K562 (cell line): ENCODE measurements at regions not wholly inside any gene's neighbourhood (a gene's known extent, or its start where the extent isn't known, plus 50 kb on each side); places are given as distances from the start of the nearest gene placed in this dataset.

Source experiments
- ATAC-seq: fragments of 200-7000 bp; cut with Tn5 transposase; 3 replicates; pipeline ENCODE4 v1.9.1; 2020; ENCODE audit warnings: moderate library complexity
- BruUV-seq: library from RNA; stranded (reverse); fragments of 400-500 nt; replicated peaks from 2 replicates; lab custom pipeline; 2021; lab: Mats Ljungman, UMichigan
- CTCF ChIA-PET: fragments of 300-600 bp; formaldehyde crosslinking; extraction: SDS; loops from one replicate; lab custom pipeline; 2021; ENCODE audit warnings: low intra/inter-chr PET ratio; lab: Yijun Ruan, JAX
- POLR2A ChIA-PET: fragments of 300-600, 350-650 bp; sonication (Branson Sonifier 250); formaldehyde crosslinking; extraction: SDS; loops from one replicate; lab custom pipeline; 2021; ENCODE audit warnings: antibody characterized with exemption, inconsistent platforms; lab: Yijun Ruan, JAX
- DNase-seq, 4 experiments: peaks; one replicate each; pipeline versions ENCODE4 v3.0.0 to v3.0.0-alpha.2; 2011 to 2018; ENCODE audit warnings: low spot score in 3 of 4, mixed read lengths in 3 of 4; ENCODE audit errors: extremely low read depth in 1 of 4
- FAIRE-seq: peaks from 2 replicates; lab custom pipeline; 2011; peaks lifted over from hg19 to GRCh38; lab: Jason Lieb, UNC
- H2AFZ ChIP-seq: 2 replicates; pipeline ENCODE4 v1.6.0; 2011; ENCODE audit warnings: low read depth, low read length, control low read depth, inconsistent platforms
- H3K27ac ChIP-seq: fragments of 200-600 bp; 3 replicates; pipeline ENCODE4 v1.8.0; 2011; ENCODE audit warnings: low read depth, mild to moderate bottlenecking, control low read depth, inconsistent platforms, low read length, moderate library complexity, mixed read lengths; ENCODE audit errors: extremely low read depth
- H3K27me3 ChIP-seq, 2 experiments: fragments of 300-600 bp in 1 of 2; 2 replicates in 1 of 2; 3 replicates in 1 of 2; pipeline versions ENCODE4 v1.6.0 to v1.8.0; 2011; ENCODE audit warnings: inconsistent platforms in 2 of 2, low read length in 2 of 2, mild to moderate bottlenecking in 1 of 2, mixed read lengths in 1 of 2, moderate library complexity in 1 of 2; ENCODE audit not compliant: control insufficient read depth in 2 of 2, insufficient read depth in 2 of 2
- H3K36me3 ChIP-seq: fragments of 300-600 bp; 3 replicates; pipeline ENCODE4 v1.8.0; 2011; ENCODE audit warnings: mild to moderate bottlenecking, low read length, inconsistent platforms; ENCODE audit not compliant: control insufficient read depth, insufficient read depth
- H3K4me1 ChIP-seq, 2 experiments: fragments of 200-600 bp in 1 of 2; replicated peaks in 1 of 2; 2 replicates in 1 of 2; 3 replicates in 1 of 2; pipeline versions ENCODE4 v1.5.1 to v1.8.0; 2011; ENCODE audit warnings: inconsistent platforms in 2 of 2, low read length in 2 of 2, mild to moderate bottlenecking in 1 of 2, mixed read lengths in 1 of 2, moderate library complexity in 1 of 2; ENCODE audit not compliant: control insufficient read depth in 2 of 2, insufficient read depth in 2 of 2
- H3K4me2 ChIP-seq: 2 replicates; pipeline ENCODE4 v1.6.1; 2011; ENCODE audit warnings: low read length, control low read depth, inconsistent platforms, mixed read lengths; ENCODE audit not compliant: insufficient read depth
- H3K4me3 ChIP-seq: fragments of 200-600 bp; sonication (generic), shearing (Covaris generic); 2 replicates; pipeline ENCODE4 v1.5.1; 2016; ENCODE audit warnings: control low read depth, inconsistent platforms
- H3K79me2 ChIP-seq: fragments of 200-600 bp; 3 replicates; pipeline ENCODE4 v1.8.0; 2011; ENCODE audit warnings: low read length, inconsistent platforms; ENCODE audit not compliant: control insufficient read depth, insufficient read depth
- H3K9ac ChIP-seq, 2 experiments: 2 replicates each; pipeline versions ENCODE4 v1.6.0 to v1.6.1; 2011; ENCODE audit warnings: low read depth in 2 of 2, low read length in 2 of 2, control low read depth in 1 of 2, inconsistent platforms in 1 of 2, mild to moderate bottlenecking in 1 of 2, mixed read lengths in 1 of 2; ENCODE audit not compliant: insufficient read depth in 1 of 2
- H3K9me1 ChIP-seq: one replicate; pipeline ENCODE4 v1.6.0; 2011; ENCODE audit warnings: inconsistent platforms, mild to moderate bottlenecking, low read length, moderate library complexity; ENCODE audit not compliant: control insufficient read depth, insufficient read depth
- H3K9me3 ChIP-seq: replicated peaks from 2 replicates; pipeline ENCODE4 v1.5.1; 2011; ENCODE audit warnings: low read depth, low read length, inconsistent platforms; ENCODE audit not compliant: control insufficient read depth, insufficient read depth
- H4K20me1 ChIP-seq: replicated peaks from 2 replicates; pipeline ENCODE4 v1.6.1; 2011; ENCODE audit warnings: low read length, inconsistent platforms, mixed read lengths; ENCODE audit not compliant: control insufficient read depth, insufficient read depth
- CHD1 ChIP-seq: fragments of 200-600 bp; sonication (generic); IDR thresholded peaks from one replicate; pipeline ENCODE4 v1.6.1; 2012; ENCODE audit warnings: mild to moderate bottlenecking, moderate library complexity, low read length, inconsistent platforms
- DMBX1 ChIP-seq: fragments of 250-450 bp; sonication (Bioruptor Pico); IDR thresholded peaks from 2 replicates; pipeline ENCODE4 v1.8.0; 2022; ENCODE audit warnings: inconsistent platforms, mild to moderate bottlenecking, moderate library complexity, borderline replicate concordance
- DPF2 ChIP-seq: fragments of 450-650 bp; IDR thresholded peaks from 2 replicates; pipeline ENCODE4 v1.6.1; 2016
- FOXM1 ChIP-seq, 2 experiments: fragments of 450-650 bp in 1 of 2; sonication (generic) in 1 of 2; formaldehyde crosslinking in 1 of 2; IDR thresholded peaks; 2 replicates each; pipeline versions ENCODE4 v1.6.1 to v1.9.0; 2017 to 2022; ENCODE audit warnings: low read depth in 2 of 2, mild to moderate bottlenecking in 2 of 2, missing genetic modification reagents in 1 of 2, moderate library complexity in 1 of 2
- RERE ChIP-seq: sonication (generic); formaldehyde crosslinking; IDR thresholded peaks from 2 replicates; pipeline ENCODE4 v1.8.0; 2023; ENCODE audit warnings: missing genetic modification reagents, mild to moderate bottlenecking, borderline replicate concordance
- U2AF1 ChIP-seq: fragments of 200-400 bp; formaldehyde crosslinking; optimal IDR thresholded peaks from 2 replicates; pipeline ENCODE3; 2017; ENCODE audit warnings: mild to moderate bottlenecking, low read depth, low read length, moderate library complexity
- ZNF12 ChIP-seq: sonication (generic); formaldehyde crosslinking; IDR thresholded peaks from 2 replicates; pipeline ENCODE4 v1.4.0; 2020; ENCODE audit warnings: mild to moderate bottlenecking, missing genetic modification reagents
- ZNF384 ChIP-seq: IDR thresholded peaks from 2 replicates; pipeline ENCODE4 v1.6.1; 2012; ENCODE audit warnings: low read depth, low read length, improper control_type of control experiment
- ZNF408 ChIP-seq: fragments of 250-450 bp; sonication (Bioruptor Pico); IDR thresholded peaks from 2 replicates; pipeline ENCODE4 v1.4.0; 2020; ENCODE audit warnings: low read depth, mild to moderate bottlenecking, moderate library complexity
- ZNF830 ChIP-seq: fragments of 250-450 bp; sonication (Bioruptor Pico); IDR thresholded peaks from 2 replicates; pipeline ENCODE4 v1.5.0; 2021; ENCODE audit warnings: mild to moderate bottlenecking
- WGBS: fragments of 100-300 bp; shearing (Covaris generic); methylation state at CpG from one replicate; pipeline ENCODE4 v1.1.6; 2016; ENCODE audit warnings: low coverage, mixed read lengths; ENCODE audit not compliant: insufficient coverage; ENCODE audit errors: missing lambda C conversion rate; 5-methylcytosine and 5-hydroxymethylcytosine counted together
- in situ Hi-C: fragments of 300-500 bp; cut with MboI; formaldehyde crosslinking; loops from 4 replicates; pipeline ENCODE4 v1.15.0; 2018; ENCODE audit warnings: inconsistent platforms, mixed read lengths
- intact Hi-C: fragments of 100-400 bp; cut with micrococcal nuclease; formaldehyde crosslinking; loops from 2 replicates; pipeline ENCODE4 v1.14.2; 2022

DNA sequence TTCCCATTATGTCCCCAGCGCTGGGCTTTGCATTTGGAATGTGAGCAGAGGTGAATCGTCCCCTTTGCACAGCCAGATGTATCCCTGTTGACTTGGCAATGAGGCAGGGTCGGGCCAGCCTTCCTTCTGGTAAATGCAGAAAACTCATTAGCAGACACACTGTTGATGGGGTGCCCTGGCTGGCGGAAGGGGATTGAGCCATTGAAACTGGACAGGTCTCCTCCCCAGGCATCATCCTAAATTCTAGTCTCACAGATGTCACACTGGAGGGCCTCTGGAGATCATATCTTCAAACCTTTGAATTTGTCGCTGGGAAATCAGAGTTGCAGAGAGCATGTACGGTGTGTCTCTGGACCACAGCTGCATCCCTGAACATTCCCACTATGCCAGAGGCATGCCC is 219.5 kb upstream of the TSHZ3 start:
- Histone ChIP-seq H3K9me1 (no peaks in the 10 kb centered on the region), H3K4me2 (no peak overlapping the region), H2AFZ (no peak overlapping the region), H3K9ac (no peak overlapping the region), H3K27me3 (peaks cover 0 to 6% of the 10 kb centered on the region in 2 experiments; a peak in 2 of 5 replicates), H4K20me1 (no peaks in the 10 kb centered on the region), H3K27ac (no peak overlapping the region), H3K36me3 (no peaks in the 10 kb centered on the region), H3K4me3 (no peak overlapping the region), H3K79me2 (no peaks in the 10 kb centered on the region), H3K4me1 (no peaks in the 10 kb centered on the region), H3K9me3 (no peaks in the 10 kb centered on the region)
- in situ Hi-C loops (no loop called here), intact Hi-C loops (no loop called here)
- no peak for FAIRE-seq
- no TSS peak for BruUV-seq
- TF ChIP-seq U2AF1 (no peak), CHD1 (no peak), DMBX1 (CRISPR knock-in tag) (no peak), ZNF384 (no peak), FOXM1 (IDR thresholded peaks at IDR 0.05; ENCODE audit: low read depth) (no peak), FOXM1 (CRISPR knock-in tag; IDR thresholded peaks at IDR 0.05; ENCODE audit: low read depth) (no peak), RERE (CRISPR knock-in tag) (no peak), ZNF12 (CRISPR knock-in tag) (no peak), DPF2 (no peak), ZNF408 (CRISPR knock-in tag) (no peak), ZNF830 (CRISPR knock-in tag) (no peak)
- 0% methylated on average over 6 of the region's 6 CpGs for WGBS
- no peak for ATAC-seq
- DNase-seq = no peak
- ChIA-PET CTCF (no interaction called here), POLR2A (no interaction called here)
